Fibroblast of lung (primary cell): ENCODE measurements at regions not wholly inside any gene's neighbourhood (a gene's known extent, or its start where the extent isn't known, plus 50 kb on each side); places are given as distances from the start of the nearest gene placed in this dataset.

Source experiments
- EZH2 ChIP-seq: IDR thresholded peaks from 2 replicates; pipeline ENCODE4 v1.5.1; 2012; ENCODE audit warnings: low read length, control low read depth, mild to moderate bottlenecking; ENCODE audit errors: missing control alignments
- TF ChIP-seq, protein P1 (sequence below), 2 donors: IDR thresholded peaks in 1 of 2; conservative IDR thresholded peaks in 1 of 2; 1 replicate in 1 of 2; 2 replicates in 1 of 2; pipeline ENCODE4 v1.5.1; 2011 to 2012; ENCODE audit warnings: low read length in 2 of 2, control low read depth in 1 of 2, inconsistent platforms in 1 of 2, low read depth in 1 of 2, mild to moderate bottlenecking in 1 of 2

GRCh38 chr2:220849433-220849832 lies 722.7 kb downstream of the EPHA4 start:
- TF ChIP-seq, protein P1, sequence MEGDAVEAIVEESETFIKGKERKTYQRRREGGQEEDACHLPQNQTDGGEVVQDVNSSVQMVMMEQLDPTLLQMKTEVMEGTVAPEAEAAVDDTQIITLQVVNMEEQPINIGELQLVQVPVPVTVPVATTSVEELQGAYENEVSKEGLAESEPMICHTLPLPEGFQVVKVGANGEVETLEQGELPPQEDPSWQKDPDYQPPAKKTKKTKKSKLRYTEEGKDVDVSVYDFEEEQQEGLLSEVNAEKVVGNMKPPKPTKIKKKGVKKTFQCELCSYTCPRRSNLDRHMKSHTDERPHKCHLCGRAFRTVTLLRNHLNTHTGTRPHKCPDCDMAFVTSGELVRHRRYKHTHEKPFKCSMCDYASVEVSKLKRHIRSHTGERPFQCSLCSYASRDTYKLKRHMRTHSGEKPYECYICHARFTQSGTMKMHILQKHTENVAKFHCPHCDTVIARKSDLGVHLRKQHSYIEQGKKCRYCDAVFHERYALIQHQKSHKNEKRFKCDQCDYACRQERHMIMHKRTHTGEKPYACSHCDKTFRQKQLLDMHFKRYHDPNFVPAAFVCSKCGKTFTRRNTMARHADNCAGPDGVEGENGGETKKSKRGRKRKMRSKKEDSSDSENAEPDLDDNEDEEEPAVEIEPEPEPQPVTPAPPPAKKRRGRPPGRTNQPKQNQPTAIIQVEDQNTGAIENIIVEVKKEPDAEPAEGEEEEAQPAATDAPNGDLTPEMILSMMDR (conservative IDR thresholded peaks at IDR 0.05 in 1 of 2, IDR thresholded peaks at IDR 0.05 in 1 of 2; ENCODE audit: low read depth in 1 of 2, low read length in 2 of 2) = no peak
- no peak for TF ChIP-seq EZH2
